IMR-90 (cell line): ENCODE measurements at regions not wholly inside any gene's neighbourhood (a gene's known extent, or its start where the extent isn't known, plus 50 kb on each side); places are given as distances from the start of the nearest gene placed in this dataset.
"Not testable (repeated sequence)": the region's sequence is repeated elsewhere in the genome, so short reads cannot be mapped to it uniquely, and the experiment has no call there.

ENCODE experiments used
- ATAC-seq: fragments of 200-7000 bp; cut with Tn5 transposase; 2 replicates; pipeline ENCODE4 v1.9.1; 2020; ENCODE audit warnings: low read depth, mild to moderate bottlenecking, moderate library complexity
- BruUV-seq: library from RNA; stranded (reverse); fragments of 400-500 nt; replicated peaks from 2 replicates; lab custom pipeline; 2021; lab: Mats Ljungman, UMichigan
- CTCF ChIA-PET: fragments of 300-600 bp; formaldehyde crosslinking; extraction: SDS; loops from one replicate; lab custom pipeline; 2021; ENCODE audit warnings: antibody characterized with exemption; lab: Yijun Ruan, JAX
- POLR2A ChIA-PET: fragments of 300-600 bp; sonication (Branson Sonifier 250); formaldehyde crosslinking; loops from one replicate; lab custom pipeline; 2022; ENCODE audit warnings: antibody characterized with exemption; ENCODE audit not compliant: unreplicated experiment; lab: Charles Lee
- DNase-seq: peaks from one replicate; pipeline ENCODE4 v3.0.0; 2013
- H2AFZ ChIP-seq: replicated peaks from 2 replicates; pipeline ENCODE3; 2013; ENCODE audit warnings: low read length, mild to moderate bottlenecking; ENCODE audit not compliant: poor library complexity
- H2AK5ac ChIP-seq: 2 replicates; pipeline ENCODE4 v1.6.1; 2013; ENCODE audit warnings: low read depth, low read length, inconsistent platforms
- H2AK9ac ChIP-seq: replicated peaks from 2 replicates; pipeline ENCODE3; 2013; ENCODE audit warnings: mild to moderate bottlenecking, low read depth, low read length, moderate library complexity; ENCODE audit not compliant: poor library complexity
- H2BK120ac ChIP-seq: 2 replicates; pipeline ENCODE4 v1.6.1; 2013; ENCODE audit warnings: low read depth, low read length, inconsistent platforms
- H2BK15ac ChIP-seq: 3 replicates; pipeline ENCODE4 v1.6.1; 2013; ENCODE audit warnings: low read depth, low read length, inconsistent platforms
- H2BK20ac ChIP-seq: 2 replicates; pipeline ENCODE4 v1.6.1; 2013; ENCODE audit warnings: low read depth, mild to moderate bottlenecking, inconsistent platforms, low read length, moderate library complexity
- H2BK5ac ChIP-seq: 2 replicates; pipeline ENCODE4 v1.6.1; 2013; ENCODE audit warnings: mild to moderate bottlenecking, low read depth, low read length, inconsistent platforms; ENCODE audit not compliant: poor library complexity, severe bottlenecking
- H3K14ac ChIP-seq: replicated peaks from 2 replicates; pipeline ENCODE4 v1.6.1; 2013; ENCODE audit warnings: low read depth, low read length, inconsistent platforms
- H3K18ac ChIP-seq: 2 replicates; pipeline ENCODE4 v1.6.1; 2013; ENCODE audit warnings: low read depth, low read length, control low read depth
- H3K23ac ChIP-seq: 2 replicates; pipeline ENCODE4 v1.6.1; 2013; ENCODE audit warnings: low read depth, low read length, inconsistent platforms
- H3K27ac ChIP-seq: 2 replicates; pipeline ENCODE4 v1.5.1; 2013; ENCODE audit warnings: mild to moderate bottlenecking, control low read depth, low read length; ENCODE audit not compliant: insufficient read depth
- H3K27me3 ChIP-seq: 2 replicates; pipeline ENCODE4 v1.6.1; 2013; ENCODE audit warnings: low read length; ENCODE audit not compliant: control insufficient read depth, insufficient read depth
- H3K36me3 ChIP-seq: 2 replicates; pipeline ENCODE4 v1.6.1; 2013; ENCODE audit warnings: low read length, mixed read lengths; ENCODE audit not compliant: control insufficient read depth, insufficient read depth
- H3K4ac ChIP-seq: 2 replicates; pipeline ENCODE4 v1.6.1; 2013; ENCODE audit warnings: low read depth, low read length, inconsistent platforms
- H3K4me1 ChIP-seq: 2 replicates; pipeline ENCODE4 v1.6.1; 2013; ENCODE audit warnings: low read length, mixed read lengths; ENCODE audit not compliant: control insufficient read depth, insufficient read depth
- H3K4me2 ChIP-seq: 2 replicates; pipeline ENCODE4 v1.6.1; 2013; ENCODE audit warnings: low read depth, mild to moderate bottlenecking, control low read depth, low read length, moderate library complexity
- H3K4me3 ChIP-seq: 2 replicates; pipeline ENCODE4 v1.5.1; 2013; ENCODE audit warnings: low read depth, mild to moderate bottlenecking, control low read depth, low read length, moderate library complexity; ENCODE audit not compliant: insufficient read depth
- H3K56ac ChIP-seq: 2 replicates; pipeline ENCODE4 v1.6.1; 2013; ENCODE audit warnings: low read length, inconsistent platforms; ENCODE audit not compliant: insufficient read depth; ENCODE audit errors: extremely low read depth
- H3K79me1 ChIP-seq, 2 experiments: 2 replicates each; pipeline ENCODE4 v1.6.1; 2013; ENCODE audit warnings: low read length in 2 of 2, inconsistent platforms in 1 of 2, low read depth in 1 of 2
- H3K9ac ChIP-seq: 2 replicates; pipeline ENCODE4 v1.6.1; 2013; ENCODE audit warnings: low read depth, low read length, control low read depth
- H3K9me1 ChIP-seq: 2 replicates; pipeline ENCODE4 v1.6.1; 2013; ENCODE audit warnings: low read length, inconsistent platforms; ENCODE audit not compliant: insufficient read depth
- H3K9me3 ChIP-seq: 2 replicates; pipeline ENCODE4 v1.6.1; 2013; ENCODE audit warnings: low read length; ENCODE audit not compliant: control insufficient read depth, insufficient read depth
- H4K20me1 ChIP-seq: 2 replicates; pipeline ENCODE4 v1.6.1; 2013; ENCODE audit warnings: low read length, inconsistent platforms; ENCODE audit not compliant: insufficient read depth
- H4K5ac ChIP-seq: 2 replicates; pipeline ENCODE4 v1.6.1; 2013; ENCODE audit warnings: mild to moderate bottlenecking, low read depth, low read length, control low read depth
- H4K8ac ChIP-seq, 2 experiments: 2 replicates each; pipeline ENCODE4 v1.6.1; 2013; ENCODE audit warnings: low read depth in 2 of 2, low read length in 2 of 2, control low read depth in 1 of 2, inconsistent platforms in 1 of 2
- H4K91ac ChIP-seq: 2 replicates; pipeline ENCODE4 v1.6.1; 2013; ENCODE audit warnings: low read depth, low read length, inconsistent platforms; ENCODE audit not compliant: insufficient read depth
- dilution Hi-C: fragments of 300-500 bp; cut with HindIII; formaldehyde crosslinking; loops from one replicate; pipeline ENCODE4 v1.14.3; 2018; ENCODE audit warnings: low sequenced_read_pairs; ENCODE audit not compliant: unreplicated experiment
- in situ Hi-C: fragments of 300-500 bp; cut with MboI; formaldehyde crosslinking; loops from 3 replicates; pipeline ENCODE4 v1.14.3; 2019; ENCODE audit warnings: low sequenced_read_pairs, inconsistent platforms, mixed read lengths
- intact Hi-C: fragments of 100-400 bp; cut with micrococcal nuclease; formaldehyde crosslinking; loops from 2 replicates; pipeline ENCODE4 v1.10.0; 2022

DNA sequence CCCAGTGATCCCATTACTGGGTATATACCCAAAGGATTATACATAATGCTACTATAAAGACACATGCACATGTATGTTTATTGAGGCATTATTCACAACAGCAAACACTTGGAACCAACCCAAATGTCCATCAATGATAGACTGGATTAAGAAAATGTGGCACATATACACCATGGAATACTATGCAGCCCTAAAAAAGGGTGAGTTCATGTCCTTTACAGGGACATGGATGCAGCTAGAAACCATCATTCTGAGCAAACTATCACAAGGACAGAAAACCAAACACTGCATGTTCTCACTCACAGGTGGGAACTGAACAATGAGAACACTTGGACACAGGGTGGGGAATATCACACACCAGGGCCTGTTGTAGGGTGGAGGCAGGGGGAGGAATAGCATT lies 197.4 kb downstream of the ETAA1 start:
- H3K27ac ChIP-seq, H3K4ac ChIP-seq, POLR2A ChIA-PET, ATAC-seq, H3K18ac ChIP-seq, H3K4me1 ChIP-seq, intact Hi-C loops, H4K20me1 ChIP-seq, H4K91ac ChIP-seq, H3K4me2 ChIP-seq, H3K36me3 ChIP-seq, H3K56ac ChIP-seq, BruUV-seq, H2BK15ac ChIP-seq, H3K4me3 ChIP-seq, dilution Hi-C loops, H3K23ac ChIP-seq, H2BK5ac ChIP-seq, H3K9me3 ChIP-seq, CTCF ChIA-PET, H4K8ac ChIP-seq, DNase-seq, H2AK9ac ChIP-seq, H3K14ac ChIP-seq, H2BK20ac ChIP-seq, H3K9me1 ChIP-seq, H3K9ac ChIP-seq, H3K79me1 ChIP-seq, H2BK120ac ChIP-seq, H2AK5ac ChIP-seq, H4K5ac ChIP-seq, H2AFZ ChIP-seq, H3K27me3 ChIP-seq, in situ Hi-C loops: not testable (repeated sequence)
